GM12878 (cell line): ENCODE measurements at regions not wholly inside any gene's neighbourhood (a gene's known extent, or its start where the extent isn't known, plus 50 kb on each side); places are given as distances from the start of the nearest gene placed in this dataset.

Experiments used
- ATAC-seq: fragments of 200-7000 bp; cut with Tn5 transposase; 3 replicates; pipeline ENCODE4 v1.9.1; 2020; ENCODE audit warnings: mild to moderate bottlenecking, moderate library complexity
- BruUV-seq: library from RNA; stranded (reverse); fragments of 400-500 nt; replicated peaks from 2 replicates; lab custom pipeline; 2021; lab: Mats Ljungman, UMichigan
- CTCF ChIA-PET: fragments of 300-600 bp; sonication (Branson Sonifier 250); formaldehyde crosslinking; extraction: SDS; loops from one replicate; lab custom pipeline; 2021; ENCODE audit warnings: inconsistent platforms; lab: Yijun Ruan, JAX
- POLR2A ChIA-PET: fragments of 350-600 bp; formaldehyde crosslinking; extraction: SDS; loops from one replicate; lab custom pipeline; 2021; ENCODE audit warnings: inconsistent platforms; lab: Charles Lee
- RAD21 ChIA-PET: fragments of 300-600 bp; sonication (Branson Sonifier 250); formaldehyde crosslinking; loops from one replicate; lab custom pipeline; 2023; ENCODE audit warnings: antibody characterized with exemption; ENCODE audit not compliant: unreplicated experiment; lab: Charles Lee
- SMC1A ChIA-PET: fragments of 300-600 bp; sonication (Branson Sonifier 250); formaldehyde crosslinking; loops from one replicate; lab custom pipeline; 2023; ENCODE audit not compliant: unreplicated experiment, uncharacterized antibody; lab: Charles Lee
- DNase-seq: peaks from one replicate; pipeline ENCODE4 v3.0.0-alpha.2; 2011; ENCODE audit warnings: low read depth, low spot score
- FAIRE-seq: peaks from 3 replicates; lab custom pipeline; 2011; peaks lifted over from hg19 to GRCh38; lab: Jason Lieb, UNC
- H2AFZ ChIP-seq: 2 replicates; pipeline ENCODE4 v1.6.0; 2011; ENCODE audit warnings: low read depth, low read length, control low read depth; ENCODE audit not compliant: control insufficient read depth
- H3K27ac ChIP-seq: 2 replicates; pipeline ENCODE4 v1.5.1; 2011; ENCODE audit warnings: control low read depth; ENCODE audit not compliant: control insufficient read depth, insufficient read depth
- H3K27me3 ChIP-seq, 2 experiments: replicated peaks in 1 of 2; 2 replicates each; pipeline versions ENCODE4 v1.6.0 to v1.6.1; 2011; ENCODE audit warnings: low read length in 1 of 2; ENCODE audit not compliant: control insufficient read depth in 2 of 2, insufficient read depth in 2 of 2
- H3K36me3 ChIP-seq, 2 experiments: 2 replicates each; pipeline ENCODE4 v1.5.1; 2011; ENCODE audit warnings: low read length in 1 of 2; ENCODE audit not compliant: control insufficient read depth in 2 of 2, insufficient read depth in 2 of 2
- H3K4me1 ChIP-seq: 2 replicates; pipeline ENCODE4 v1.6.1; 2011; ENCODE audit warnings: mild to moderate bottlenecking, low read length, moderate library complexity, mixed read lengths; ENCODE audit not compliant: control insufficient read depth, insufficient read depth
- H3K4me2 ChIP-seq: 2 replicates; pipeline ENCODE4 v1.6.0; 2011; ENCODE audit warnings: control low read depth; ENCODE audit not compliant: control insufficient read depth, insufficient read depth
- H3K4me3 ChIP-seq: fragments of 200-600 bp; sonication (generic); 2 replicates; pipeline ENCODE4 v1.5.1; 2016
- H3K79me2 ChIP-seq: 2 replicates; pipeline ENCODE4 v1.6.0; 2011; ENCODE audit warnings: low read length; ENCODE audit not compliant: control insufficient read depth, insufficient read depth
- H3K9ac ChIP-seq: 2 replicates; pipeline ENCODE4 v1.8.0; 2011; ENCODE audit warnings: low read length, control low read depth, mixed read lengths; ENCODE audit not compliant: control insufficient read depth, insufficient read depth
- H3K9me3 ChIP-seq: replicated peaks from 3 replicates; pipeline ENCODE4 v1.5.1; 2011; ENCODE audit warnings: mild to moderate bottlenecking, low read length; ENCODE audit not compliant: control insufficient read depth, insufficient read depth
- H4K20me1 ChIP-seq: 2 replicates; pipeline ENCODE4 v1.6.0; 2011; ENCODE audit not compliant: control insufficient read depth, insufficient read depth
- ATF7 ChIP-seq: fragments of 450-650 bp; IDR thresholded peaks from 2 replicates; pipeline ENCODE4 v1.6.1; 2016; ENCODE audit warnings: low read depth, mild to moderate bottlenecking
- BHLHE40 ChIP-seq, 2 experiments: fragments of 450-650 bp in 1 of 2; IDR thresholded peaks; 2 replicates each; pipeline ENCODE4 v1.6.1; 2011 to 2017; ENCODE audit warnings: low read depth in 2 of 2, borderline replicate concordance in 1 of 2, improper control_type of control experiment in 1 of 2, low read length in 1 of 2, mild to moderate bottlenecking in 1 of 2
- BMI1 ChIP-seq: fragments of 450-650 bp; IDR thresholded peaks from 2 replicates; pipeline ENCODE4 v1.6.1; 2016; ENCODE audit warnings: mild to moderate bottlenecking, moderate library complexity, borderline replicate concordance
- IKZF1 ChIP-seq: fragments of 450-650 bp; conservative IDR thresholded peaks from 2 replicates; pipeline ENCODE4 v1.6.1; 2017; ENCODE audit warnings: antibody characterized with exemption, mild to moderate bottlenecking
- IKZF2 ChIP-seq, 2 experiments: fragments of 450-650 bp; IDR thresholded peaks; 2 replicates each; pipeline ENCODE4 v1.6.1; 2017; ENCODE audit warnings: mild to moderate bottlenecking in 2 of 2, moderate library complexity in 2 of 2
- LARP7 ChIP-seq: fragments of 450-650 bp; IDR thresholded peaks from 2 replicates; pipeline ENCODE4 v1.6.1; 2017; ENCODE audit warnings: mild to moderate bottlenecking
- MEF2B ChIP-seq: fragments of 450-650 bp; IDR thresholded peaks from 2 replicates; pipeline ENCODE4 v1.6.1; 2018; ENCODE audit warnings: mild to moderate bottlenecking, moderate library complexity; ENCODE audit not compliant: partially characterized antibody, poor library complexity, severe bottlenecking
- MLLT1 ChIP-seq: fragments of 450-650 bp; IDR thresholded peaks from 2 replicates; pipeline ENCODE4 v1.6.1; 2016; ENCODE audit warnings: mild to moderate bottlenecking
- MTA2 ChIP-seq: fragments of 450-650 bp; IDR thresholded peaks from 2 replicates; pipeline ENCODE4 v1.6.1; 2016; ENCODE audit warnings: low read depth, mild to moderate bottlenecking, moderate library complexity
- NR2F1 ChIP-seq: fragments of 450-650 bp; conservative IDR thresholded peaks from 2 replicates; pipeline ENCODE4 v1.6.1; 2017; ENCODE audit warnings: mild to moderate bottlenecking
- PBX3 ChIP-seq: IDR thresholded peaks from 2 replicates; pipeline ENCODE4 v1.6.1; 2011; ENCODE audit warnings: mild to moderate bottlenecking, low read depth, low read length, moderate library complexity; ENCODE audit not compliant: insufficient replicate concordance
- PKNOX1 ChIP-seq: fragments of 450-650 bp; IDR thresholded peaks from 2 replicates; pipeline ENCODE4 v1.6.1; 2016; ENCODE audit warnings: mild to moderate bottlenecking
- RUNX3 ChIP-seq: IDR thresholded peaks from 2 replicates; pipeline ENCODE4 v1.6.1; 2012; ENCODE audit warnings: low read length, inconsistent platforms
- SMAD1 ChIP-seq: fragments of 450-650 bp; IDR thresholded peaks from 2 replicates; pipeline ENCODE4 v1.6.1; 2018; ENCODE audit warnings: mild to moderate bottlenecking, low read depth; ENCODE audit not compliant: partially characterized antibody
- SPI1 ChIP-seq: IDR thresholded peaks from 2 replicates; pipeline ENCODE4 v1.6.1; 2011; ENCODE audit warnings: low read depth, mild to moderate bottlenecking, low read length, moderate library complexity, borderline replicate concordance; ENCODE audit not compliant: insufficient read depth
- TCF7 ChIP-seq: IDR thresholded peaks from 2 replicates; pipeline ENCODE4 v1.6.1; 2014; ENCODE audit warnings: antibody characterized with exemption, borderline replicate concordance
- ZNF687 ChIP-seq: fragments of 450-650 bp; IDR thresholded peaks from 2 replicates; pipeline ENCODE4 v1.6.1; 2017; ENCODE audit warnings: mild to moderate bottlenecking, moderate library complexity
- WGBS: methylation state at CpG from one replicate; pipeline ENCODE4 v1.1.6; 2016; ENCODE audit warnings: low lambda C conversion rate; ENCODE audit not compliant: insufficient replicate concordance, insufficient coverage; ENCODE audit errors: missing lambda C conversion rate; 5-methylcytosine and 5-hydroxymethylcytosine counted together
- in situ Hi-C: fragments of 300-500 bp; cut with MboI; formaldehyde crosslinking; loops from 9 replicates; pipeline ENCODE4 v1.14.3; 2018; ENCODE audit warnings: mixed read lengths
- intact Hi-C: fragments of 100-400 bp; cut with micrococcal nuclease; formaldehyde crosslinking; loops from one replicate; pipeline ENCODE4 v1.14.2; 2022; ENCODE audit not compliant: unreplicated experiment

- H3K27me3 ChIP-seq = no peaks in the 10 kb centered on the region
- DNase-seq (no peak), FAIRE-seq (no peak), ATAC-seq (peak; percentile 79)
- ChIA-PET CTCF (interaction anchor here (0.9 to 1.4 kb wide), 6 partner anchors 12 to 576 kb away, joined by 3 to 5 read pairs (median 3); no protein-coding TSS in a partner anchor), RAD21 (interaction anchor here (0.6 to 3.4 kb wide), 16 partner anchors 12 to 1079 kb away, joined by 3 to 14 read pairs (median 4); partner anchors contain the start of gene NRP1), POLR2A (interaction anchor here (0.6 kb wide), 1 partner anchor 1063 kb away, joined by 3 read pairs; no protein-coding TSS in a partner anchor), SMC1A (interaction anchor here (0.5 to 4.1 kb wide), 26 partner anchors 9 to 962 kb away, joined by 3 to 27 read pairs (median 4); no protein-coding TSS in a partner anchor)
- H3K27ac ChIP-seq = no peak overlapping the region
- WGBS = 4% methylated on average over 4 of the region's 4 CpGs
- no peak overlapping the region for H3K4me2 ChIP-seq
- intact Hi-C loops = no loop called here
- no peak overlapping the region for H2AFZ ChIP-seq
- no peaks in the 10 kb centered on the region for H3K79me2 ChIP-seq
- no peaks in the 10 kb centered on the region for H3K9me3 ChIP-seq
- no peaks in the 10 kb centered on the region for H4K20me1 ChIP-seq
- no peaks in the 10 kb centered on the region for H3K4me1 ChIP-seq
- no peak overlapping the region for H3K9ac ChIP-seq
- H3K36me3 ChIP-seq = no peaks in the 10 kb centered on the region
- in situ Hi-C loops = no loop called here
- no peak overlapping the region for H3K4me3 ChIP-seq
- BruUV-seq = no TSS peak
- TF ChIP-seq IKZF2 (IDR thresholded peaks at IDR 0.05) (peak; percentile 71 to 91), ZNF687 (no peak), BMI1 (peak; percentile 54; the same call in 1 of the 2 replicates), RUNX3 (peak; percentile 86), LARP7 (no peak), BHLHE40 (IDR thresholded peaks at IDR 0.05; ENCODE audit: borderline replicate concordance in 1 of 2, low read depth in 2 of 2, low read length in 1 of 2) (peak in 1 of 2 experiments; percentile 66; a peak in 2 of 4 replicates), TCF7 (0 out of 2 replicates have a peak, but pooled peaks have one; percentile 36), ATF7 (peak; percentile 60), PKNOX1 (peak; percentile 49; the same call in 1 of the 2 replicates), PBX3 (peak; percentile 66), MLLT1 (peak; percentile 76), SPI1 (0 out of 2 replicates have a peak, but pooled peaks have one; percentile 7), MEF2B (peak; percentile 16), MTA2 (peak; percentile 86), IKZF1 (peak; percentile 75), SMAD1 (no peak), NR2F1 (peak; percentile 43; the same call in 1 of the 2 replicates)
Observed at GRCh38 chr10:33559105-33559504, 224.6 kb upstream of the NRP1 start.
